CD4-positive, alpha-beta T cell (primary cell): ENCODE measurements at regions not wholly inside any gene's neighbourhood (a gene's known extent, or its start where the extent isn't known, plus 50 kb on each side); places are given as distances from the start of the nearest gene placed in this dataset.

Source experiments
- ATAC-seq: fragments of 200-7000 bp; cut with Tn5 transposase; one replicate; pipeline ENCODE4 v1.10.0; 2022; ENCODE audit warnings: mild to moderate bottlenecking; ENCODE audit not compliant: poor library complexity
- CTCF ChIA-PET: fragments of 350-600 bp; sonication (Branson Sonifier 250); formaldehyde crosslinking; loops from one replicate; lab custom pipeline; 2021; ENCODE audit warnings: antibody characterized with exemption, inconsistent platforms; lab: Charles Lee
- POLR2A ChIA-PET: fragments of 350-600 bp; sonication (Branson Sonifier 250); formaldehyde crosslinking; loops from one replicate; lab custom pipeline; 2021; ENCODE audit warnings: antibody characterized with exemption, inconsistent platforms; lab: Charles Lee
- DNase-seq, 14 experiments: peaks; one replicate each; pipeline ENCODE4 v3.0.0-alpha.2; 2013 to 2020; ENCODE audit warnings: mixed read lengths in 2 of 14
- H3K27ac ChIP-seq, 2 donors: one replicate each; pipeline versions ENCODE4 v1.5.1 to v1.7.0; 2013; ENCODE audit warnings: low read length in 2 of 2, low read depth in 1 of 2, mild to moderate bottlenecking in 1 of 2
- H3K27me3 ChIP-seq, 2 experiments: 1 replicate in 1 of 2; 2 replicates in 1 of 2; pipeline versions ENCODE4 v1.6.1 to v1.7.0; 2013; ENCODE audit warnings: low read length in 2 of 2, control low read depth in 1 of 2, mild to moderate bottlenecking in 1 of 2, moderate library complexity in 1 of 2; ENCODE audit not compliant: insufficient read depth in 2 of 2, control insufficient read depth in 1 of 2
- H3K36me3 ChIP-seq: one replicate; pipeline ENCODE4 v1.6.1; 2013; ENCODE audit warnings: low read length, control low read depth; ENCODE audit not compliant: insufficient read depth
- H3K4me1 ChIP-seq: one replicate; pipeline ENCODE4 v1.6.1; 2013; ENCODE audit warnings: low read length, control low read depth; ENCODE audit not compliant: insufficient read depth
- H3K4me3 ChIP-seq: one replicate; pipeline ENCODE4 v1.5.1; 2013; ENCODE audit warnings: mild to moderate bottlenecking, low read length, moderate library complexity
- H3K9me3 ChIP-seq, 2 experiments: 1 replicate in 1 of 2; 2 replicates in 1 of 2; pipeline versions ENCODE4 v1.6.1 to v1.7.0; 2013; ENCODE audit warnings: low read length in 2 of 2, mild to moderate bottlenecking in 2 of 2, control low read depth in 1 of 2, moderate library complexity in 1 of 2; ENCODE audit not compliant: control insufficient read depth in 1 of 2, insufficient read depth in 1 of 2
- H3K27ac Mint-ChIP-seq: one replicate; pipeline ENCODE4 v1.8.0; 2020; ENCODE audit warnings: mixed read lengths
- H3K27me3 Mint-ChIP-seq: one replicate; pipeline ENCODE4 v1.8.0; 2021; ENCODE audit warnings: mixed read lengths
- H3K36me3 Mint-ChIP-seq: one replicate; pipeline ENCODE4 v1.8.0; 2021; ENCODE audit warnings: low read depth, mixed read lengths
- H3K4me1 Mint-ChIP-seq: one replicate; pipeline ENCODE4 v1.8.0; 2021; ENCODE audit warnings: low read depth, mixed read lengths
- H3K4me3 Mint-ChIP-seq: one replicate; pipeline ENCODE4 v1.8.0; 2020; ENCODE audit warnings: mild to moderate bottlenecking, mixed read lengths
- H3K9me3 Mint-ChIP-seq: one replicate; pipeline ENCODE4 v1.8.0; 2020; ENCODE audit warnings: mixed read lengths
- CTCF ChIP-seq: fragments of 200-600 bp; IDR thresholded peaks from one replicate; pipeline ENCODE4 v1.8.0; 2022; ENCODE audit warnings: antibody characterized with exemption, mild to moderate bottlenecking
- intact Hi-C, 2 experiments: fragments of 100-400 bp; cut with DNase I in 1 of 2; cut with micrococcal nuclease in 1 of 2; formaldehyde crosslinking; loops; one replicate each; pipeline versions ENCODE4 v1.15.1 to v1.9.0; 2023 to 2025; cut with DNase I, micrococcal nuclease

- no peak overlapping the region for H3K27ac ChIP-seq
- H3K4me1 ChIP-seq, result no peaks in the 10 kb centered on the region
- Mint-ChIP-seq H3K4me1 (no peaks in the 10 kb centered on the region), H3K4me3 (no peak overlapping the region), H3K27me3 (peaks cover 19% of the 10 kb centered on the region), H3K36me3 (no peaks in the 10 kb centered on the region), H3K27ac (no peak overlapping the region), H3K9me3 (no peaks in the 10 kb centered on the region)
- TF ChIP-seq CTCF, result no peak
- H3K36me3 ChIP-seq, result no peaks in the 10 kb centered on the region
- intact Hi-C loops, result no loop called here
- H3K27me3 ChIP-seq, result peaks cover 2 to 7% of the 10 kb centered on the region in 2 experiments
- POLR2A ChIA-PET, result no interaction called here
- DNase-seq (no peak), ATAC-seq (no peak)
- H3K4me3 ChIP-seq, result no peak overlapping the region
- peaks cover 0 to 3% of the 10 kb centered on the region in 2 experiments for H3K9me3 ChIP-seq
- CTCF ChIA-PET, result no interaction called here
Measured at GRCh38 chr2:67879586-67880290, 183.1 kb downstream of the C1D start.

- DNase-seq, result no peak
- ChIA-PET CTCF (no interaction called here), POLR2A (no interaction called here)
- Histone ChIP-seq H3K27me3 (peaks cover 2 to 7% of the 10 kb centered on the region in 2 experiments), H3K4me1 (no peaks in the 10 kb centered on the region), H3K36me3 (no peaks in the 10 kb centered on the region), H3K4me3 (no peak overlapping the region), H3K27ac (no peak overlapping the region), H3K9me3 (peaks cover 0 to 3% of the 10 kb centered on the region in 2 experiments)
- no peaks in the 10 kb centered on the region for H3K9me3 Mint-ChIP-seq
- intact Hi-C loops, result no loop called here
- no peak overlapping the region for H3K4me3 Mint-ChIP-seq
- no peak overlapping the region for H3K27ac Mint-ChIP-seq
- ATAC-seq, result no peak
- no peaks in the 10 kb centered on the region for H3K36me3 Mint-ChIP-seq
- no peaks in the 10 kb centered on the region for H3K4me1 Mint-ChIP-seq
- H3K27me3 Mint-ChIP-seq, result peaks cover 13% of the 10 kb centered on the region
- TF ChIP-seq CTCF, result no peak
Measured at GRCh38 chr2:67880291-67880761, 182.5 kb downstream of the C1D start.

GRCh38 chr2:67881816-67882215 lies 181.0 kb downstream of the C1D start:
- peaks cover 7% of the 10 kb centered on the region for H3K27me3 Mint-ChIP-seq
- intact Hi-C loops, result no loop called here
- DNase-seq (no peak), ATAC-seq (no peak)
- H3K36me3 ChIP-seq, result no peaks in the 10 kb centered on the region
- peaks cover 2 to 7% of the 10 kb centered on the region in 2 experiments for H3K27me3 ChIP-seq
- no peaks in the 10 kb centered on the region for H3K4me1 Mint-ChIP-seq
- TF ChIP-seq CTCF, result no peak
- no peak overlapping the region for H3K27ac ChIP-seq
- POLR2A ChIA-PET, result no interaction called here
- no peaks in the 10 kb centered on the region for H3K9me3 Mint-ChIP-seq
- H3K4me3 ChIP-seq, result no peak overlapping the region
- H3K36me3 Mint-ChIP-seq, result no peaks in the 10 kb centered on the region
- H3K4me1 ChIP-seq, result no peaks in the 10 kb centered on the region
- CTCF ChIA-PET, result no interaction called here
- H3K9me3 ChIP-seq, result peaks cover 0 to 3% of the 10 kb centered on the region in 2 experiments
- H3K4me3 Mint-ChIP-seq, result no peak overlapping the region
- no peak overlapping the region for H3K27ac Mint-ChIP-seq
